Spinal cord (tissue), 10 donors: ENCODE measurements at regions not wholly inside any gene's neighbourhood (a gene's known extent, or its start where the extent isn't known, plus 50 kb on each side); places are given as distances from the start of the nearest gene placed in this dataset. TPM values are rescaled to one million over a fixed set of nuclear protein-coding genes. Genes with fewer than 3 reads are reported as not detected.

ENCODE experiments used
- DNase-seq, 6 donors: peaks; one replicate each; pipeline versions ENCODE4 v3.0.0 to v3.0.0-alpha.2; 2013 to 2015; ENCODE audit warnings: low spot score in 6 of 6, low read depth in 4 of 6
- H3K27ac ChIP-seq: one replicate; pipeline ENCODE4 v1.5.1; 2013; ENCODE audit warnings: low read depth, low read length, control low read depth
- H3K27me3 ChIP-seq: one replicate; pipeline ENCODE4 v1.6.1; 2013; ENCODE audit warnings: low read length; ENCODE audit not compliant: control insufficient read depth, insufficient read depth
- H3K36me3 ChIP-seq: one replicate; pipeline ENCODE4 v1.6.1; 2013; ENCODE audit warnings: low read length; ENCODE audit not compliant: control insufficient read depth, insufficient read depth
- H3K4me1 ChIP-seq: one replicate; pipeline ENCODE4 v1.6.1; 2013; ENCODE audit warnings: low read length; ENCODE audit not compliant: control insufficient read depth, insufficient read depth
- H3K4me3 ChIP-seq: one replicate; pipeline ENCODE4 v1.5.1; 2013; ENCODE audit warnings: low read depth, low read length, control low read depth
- H3K9me3 ChIP-seq: one replicate; pipeline ENCODE4 v1.6.1; 2013; ENCODE audit warnings: low read length; ENCODE audit not compliant: control insufficient read depth, insufficient read depth
- WGBS: methylation state at CpG from one replicate; pipeline ENCODE4 v1.1.5; 2013; ENCODE audit warnings: missing lambda C conversion rate; ENCODE audit not compliant: insufficient coverage; 5-methylcytosine and 5-hydroxymethylcytosine counted together
- small RNA-seq: library from RNA; depleted of rRNA; stranded (forward); fragments of <200 nt; gene quantifications from one replicate; pipeline ENCODE3, GENCODE V24; 2014; ENCODE audit warnings: low replicate concordance
- donor health status: healthy.

DNA sequence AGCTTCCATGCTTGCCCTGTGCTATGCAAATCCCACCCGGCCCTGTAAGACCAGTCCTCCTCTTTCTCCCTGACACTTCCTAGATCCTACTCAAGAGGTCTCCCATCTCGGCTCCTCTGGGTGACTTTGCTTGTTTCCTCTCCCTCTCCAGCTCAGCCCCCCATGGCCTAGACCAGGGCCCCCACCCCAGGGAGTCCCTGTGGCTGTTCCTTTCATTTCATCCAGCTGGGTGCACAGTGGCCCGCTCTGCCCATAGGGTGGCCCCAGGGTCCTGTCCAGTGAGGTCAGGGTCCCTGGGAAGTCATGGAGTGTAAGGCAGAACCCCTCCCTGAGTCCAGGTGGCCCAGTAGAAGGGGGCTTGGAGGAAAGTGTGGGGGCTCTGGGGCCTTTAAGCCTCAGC is 52.3 kb upstream of the NKX1-1 start:
- peaks cover 54% of the 10 kb centered on the region for H3K27me3 ChIP-seq
- WGBS = 45% methylated on average over 2 of the region's 3 CpGs
- no peak overlapping the region for H3K27ac ChIP-seq
- no peaks in the 10 kb centered on the region for H3K36me3 ChIP-seq
- H3K4me3 ChIP-seq = no peak overlapping the region
- no peak for DNase-seq
- H3K9me3 ChIP-seq = no peaks in the 10 kb centered on the region
- peaks cover 29% of the 10 kb centered on the region for H3K4me1 ChIP-seq

Small RNA genes lying in the stretch of these regions (small RNA-seq; reads per million reads assigned to genes)
- not detected for gene AC147067.2
